ENCODE measurements at regions not wholly inside any gene's neighbourhood (a gene's known extent, or its start where the extent isn't known, plus 50 kb on each side); places are given as distances from the start of the nearest gene placed in this dataset.
"Not testable (repeated sequence)": the region's sequence is repeated elsewhere in the genome, so short reads cannot be mapped to it uniquely, and the experiment has no call there.

DNA sequence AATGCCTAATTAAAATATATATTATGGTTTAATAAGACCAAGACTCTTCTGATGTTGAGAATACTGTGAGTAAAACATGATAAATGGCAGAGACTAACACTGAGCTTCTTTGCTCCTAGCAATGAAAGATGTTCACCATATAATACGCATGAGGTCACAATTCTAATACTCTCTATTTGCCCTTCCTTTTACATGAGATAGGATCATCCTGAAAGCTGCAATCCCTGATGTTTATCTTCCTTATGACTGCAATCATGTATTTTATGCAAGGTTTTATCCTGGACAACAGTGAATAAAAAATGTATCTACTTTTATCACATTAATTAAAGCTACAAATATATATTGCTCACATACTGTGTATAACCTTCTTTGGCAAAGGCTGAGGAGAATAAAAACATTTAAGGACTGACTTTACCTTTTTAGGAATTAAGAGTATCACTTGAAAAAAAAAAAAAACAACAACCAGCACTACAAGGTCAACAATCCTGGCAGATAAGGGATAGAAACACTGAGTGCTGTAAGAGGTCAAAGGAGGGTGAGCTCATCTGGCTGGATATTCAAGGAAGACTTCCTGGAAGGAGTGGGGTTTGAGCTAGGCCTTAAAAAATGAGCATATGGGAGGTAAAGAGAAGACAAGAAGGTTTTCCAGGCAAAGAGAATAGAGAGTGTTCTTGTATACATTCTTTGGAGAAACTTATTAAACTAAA lies 99.9 kb downstream of the AREG start:
- no peak for DNase-seq (ENCODE audit: low read depth)

DNA sequence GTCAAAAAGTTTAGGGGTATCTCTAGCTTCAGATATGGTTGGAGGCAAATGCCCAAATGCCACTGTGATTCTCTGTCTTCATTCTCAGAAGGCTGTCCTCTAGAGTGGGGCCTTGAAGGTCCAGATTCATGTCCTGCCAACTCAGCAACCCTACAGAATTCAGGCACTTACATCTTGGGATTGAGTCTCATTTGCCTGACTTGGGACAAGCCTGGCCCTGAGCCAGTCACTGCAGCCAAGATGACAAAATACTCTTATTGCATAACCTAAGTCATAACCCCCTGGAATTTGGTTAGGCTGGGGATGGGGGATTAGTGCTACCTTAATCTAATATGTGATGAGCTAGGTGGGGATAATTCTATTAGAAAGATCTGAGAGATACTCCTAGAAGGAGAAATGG lies 100.5 kb downstream of the AREG start:
- DNase-seq (ENCODE audit: low read depth), result no peak

DNA sequence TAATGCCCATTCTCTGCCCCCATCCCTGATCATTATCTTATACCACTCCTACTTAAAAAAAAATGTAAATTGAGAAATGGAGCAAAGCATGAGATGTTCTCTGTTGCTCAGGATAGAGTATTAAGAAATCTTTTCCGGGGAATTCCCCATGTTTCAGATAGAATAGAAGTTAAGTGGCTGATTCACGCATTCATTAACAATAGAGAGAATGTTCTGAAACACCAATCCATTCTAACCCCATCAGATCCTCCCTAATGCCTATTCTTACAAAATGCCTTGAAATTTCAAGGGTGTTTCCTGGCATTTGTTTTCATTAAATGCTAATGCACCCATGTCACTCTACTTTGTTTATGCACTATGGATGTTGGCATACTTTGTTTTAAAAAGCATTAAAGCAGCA lies 101.1 kb downstream of the AREG start:
- DNase-seq (ENCODE audit: low read depth), result no peak

DNA sequence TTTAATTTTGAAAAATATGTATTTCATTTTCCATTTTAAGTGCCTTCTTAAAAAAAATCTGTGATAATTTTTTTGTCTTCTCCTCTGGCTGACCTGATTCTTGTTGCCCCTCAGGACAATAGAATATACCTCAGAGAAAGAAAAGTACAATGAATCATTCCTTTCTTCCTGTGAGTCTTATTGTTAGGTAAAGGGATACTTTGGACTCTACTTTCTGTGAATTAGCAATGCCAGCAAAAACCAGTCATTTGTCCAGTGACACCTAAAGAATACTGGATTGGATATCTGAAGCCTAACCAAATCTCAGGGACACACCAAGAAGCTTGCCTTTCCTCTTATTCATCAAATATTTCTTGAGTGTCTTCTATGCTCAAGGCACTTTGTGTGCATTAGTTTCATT lies 102.1 kb downstream of the AREG start:
- no peak for DNase-seq (ENCODE audit: low read depth)

DNA sequence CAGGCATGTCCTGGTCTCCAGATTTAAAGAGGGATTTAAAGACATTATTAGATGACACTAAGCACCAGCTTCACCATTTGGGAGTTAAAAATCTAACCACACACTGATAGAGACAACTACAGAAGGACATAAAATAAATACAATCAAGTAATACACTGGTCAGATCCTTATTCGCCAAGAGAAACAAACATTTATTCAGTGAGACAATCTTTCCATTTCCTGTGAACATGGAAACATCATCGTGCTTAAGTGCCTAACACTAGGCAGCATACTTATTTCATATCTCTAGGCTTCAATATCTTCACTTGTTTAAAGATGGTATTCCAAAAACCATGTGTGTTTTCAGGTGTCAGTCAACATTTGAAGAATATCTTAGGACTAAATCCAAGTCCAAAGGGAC lies 103.6 kb downstream of the AREG start:
- no peak for DNase-seq (ENCODE audit: low read depth)

DNA sequence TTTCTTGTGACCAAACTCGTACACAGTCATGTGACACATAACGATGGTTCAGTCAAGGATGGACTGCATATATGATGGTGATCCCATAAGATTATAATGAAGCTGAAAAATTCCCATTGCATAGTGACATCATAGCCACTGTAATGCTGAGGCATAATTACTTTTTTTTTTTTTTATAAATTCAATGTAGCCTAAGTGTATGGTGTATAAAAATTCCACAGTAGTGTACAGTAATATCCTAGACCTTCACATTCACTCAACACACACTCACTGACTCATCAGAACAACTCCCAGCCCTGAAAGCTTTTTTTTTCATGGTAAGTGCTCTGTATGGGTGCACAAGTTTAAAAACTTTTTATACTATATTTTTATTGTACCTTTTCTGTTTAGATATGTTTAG lies 105.0 kb downstream of the AREG start:
- no peak for DNase-seq (ENCODE audit: low read depth)

DNA sequence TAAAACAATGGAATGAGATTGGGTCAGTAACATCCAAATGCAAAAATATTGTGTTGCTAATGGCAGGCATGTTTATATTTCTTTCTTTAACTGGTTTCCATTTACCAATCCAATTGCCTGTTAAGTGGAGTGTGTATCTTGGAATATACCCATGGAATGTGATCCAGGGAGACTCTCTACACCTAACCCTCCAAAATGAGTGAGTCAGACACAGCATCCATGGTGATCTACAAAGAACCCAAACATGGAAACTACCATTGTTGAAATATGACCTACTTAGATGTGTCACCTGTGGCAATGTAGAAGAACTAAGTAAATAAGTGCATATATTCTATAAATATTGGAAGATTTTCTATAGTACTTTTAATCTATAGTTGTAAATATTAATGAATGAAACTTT lies 110.3 kb downstream of the AREG start:
- no peak for DNase-seq (ENCODE audit: low read depth)

DNA sequence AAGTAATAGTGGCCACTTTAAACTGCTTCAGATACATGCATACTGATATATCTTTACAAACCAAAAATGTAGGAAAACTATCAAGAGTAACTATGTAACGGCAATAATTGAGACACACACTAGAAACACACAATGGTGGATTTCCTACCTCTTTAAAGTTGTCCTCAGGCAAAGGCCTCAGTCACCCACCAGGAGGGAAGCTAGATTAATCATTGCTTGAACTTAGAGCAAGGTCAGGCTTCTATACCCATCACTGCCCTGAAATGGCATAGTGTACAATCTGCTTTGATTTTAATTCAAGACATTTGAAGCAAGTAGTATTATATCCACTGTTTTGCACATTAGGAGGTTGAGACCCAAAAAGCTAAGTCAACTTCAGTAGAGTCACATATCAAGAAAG lies 110.9 kb downstream of the AREG start:
- DNase-seq (ENCODE audit: low read depth), result no peak

DNA sequence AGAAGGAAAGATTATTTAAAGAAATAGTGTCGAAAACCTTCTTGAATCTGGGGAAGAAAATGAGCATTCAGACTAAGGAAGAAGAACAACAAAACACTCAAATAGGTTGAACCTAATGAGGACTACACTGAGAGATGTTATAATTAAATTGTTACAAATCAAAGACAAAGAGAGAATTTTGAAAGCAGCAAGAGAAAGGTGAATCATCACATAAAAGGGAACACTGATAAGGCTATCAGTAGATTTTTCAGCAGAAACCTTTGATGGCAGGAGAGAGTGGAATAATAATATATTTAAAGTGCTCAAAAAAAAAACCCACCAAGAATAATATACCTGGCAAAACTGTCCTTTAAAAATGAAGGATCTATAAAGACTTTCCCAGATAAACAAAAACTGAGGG lies 114.9 kb downstream of the AREG start:
- DNase-seq (ENCODE audit: low read depth), result no peak

DNA sequence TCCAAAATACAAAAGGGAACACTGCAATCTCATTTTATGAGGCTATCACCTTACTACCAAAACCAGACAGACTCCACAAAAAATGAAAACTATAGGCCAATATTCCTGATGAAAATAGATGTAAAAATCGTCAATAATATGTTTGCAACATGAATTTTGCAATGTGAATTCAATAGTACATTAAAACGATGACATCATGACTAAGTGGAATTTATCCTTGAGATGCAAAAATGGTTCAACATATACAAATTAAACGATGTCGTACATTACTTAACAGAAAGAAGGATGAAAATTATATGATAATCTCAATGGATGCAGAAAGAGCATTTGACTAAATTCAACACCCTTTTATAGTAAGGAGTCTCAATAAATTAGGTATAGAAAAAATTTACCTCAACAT lies 123.0 kb downstream of the AREG start:
- DNase-seq (ENCODE audit: low read depth), result no peak

DNA sequence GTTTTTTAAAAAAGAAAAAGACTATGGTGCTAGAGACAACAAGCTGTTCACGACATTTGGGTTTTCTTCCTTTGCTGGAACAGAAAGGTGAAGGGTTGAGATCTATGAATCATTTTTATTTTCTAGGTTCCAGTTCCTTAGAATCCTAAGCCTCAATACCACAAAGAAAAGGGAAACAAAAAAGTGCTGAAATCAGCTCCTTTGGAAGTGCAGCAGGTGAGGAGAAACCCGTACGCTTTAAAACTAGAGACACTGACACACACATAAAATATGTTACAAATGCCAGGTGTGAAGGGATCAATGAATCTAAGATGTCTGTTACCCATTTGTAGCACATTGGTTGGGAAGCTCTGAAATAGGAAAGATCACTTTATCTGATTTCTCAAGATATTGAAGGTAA lies 125.2 kb downstream of the AREG start:
- no peak for DNase-seq (ENCODE audit: low read depth)

DNA sequence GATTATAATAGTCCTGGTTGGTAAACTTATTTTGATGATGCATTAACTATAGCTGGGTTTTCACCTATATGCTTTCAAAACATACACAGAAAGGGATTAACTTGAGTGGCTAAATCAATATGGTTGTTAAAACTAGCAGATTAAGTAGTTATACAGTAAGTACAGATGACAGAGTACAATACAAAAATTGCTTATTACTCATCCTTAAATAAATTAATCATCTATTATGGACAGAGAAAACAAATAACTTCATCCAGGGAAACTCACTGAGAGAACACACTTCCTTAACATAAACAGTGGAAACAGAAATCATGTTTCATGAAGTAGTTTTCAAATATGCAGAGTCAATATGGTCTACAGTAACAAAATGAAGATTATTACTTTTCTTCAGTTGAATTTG lies 133.4 kb downstream of the AREG start:
- DNase-seq (ENCODE audit: low read depth), result no peak

DNA sequence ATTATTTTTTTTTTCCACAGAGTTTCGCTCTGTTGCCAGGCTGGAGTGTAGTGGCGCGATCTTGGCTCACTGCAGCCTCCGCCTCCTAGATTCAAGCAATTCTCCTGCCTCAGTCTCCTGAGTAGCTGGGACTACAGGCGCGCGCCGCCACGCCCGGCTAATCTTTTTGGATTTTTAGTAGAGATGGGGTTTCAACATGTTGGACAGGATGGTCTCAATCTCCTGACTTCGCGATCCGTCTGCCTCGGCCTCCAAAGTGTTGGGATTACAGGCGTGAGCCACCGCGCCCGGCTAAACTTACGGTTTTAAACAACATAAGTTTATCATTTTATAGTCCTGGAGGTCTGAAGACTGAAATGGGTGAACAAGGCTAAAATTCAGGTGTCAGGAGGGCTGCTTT lies 133.9 kb downstream of the AREG start:
- not testable (repeated sequence) for DNase-seq (ENCODE audit: low read depth)

DNA sequence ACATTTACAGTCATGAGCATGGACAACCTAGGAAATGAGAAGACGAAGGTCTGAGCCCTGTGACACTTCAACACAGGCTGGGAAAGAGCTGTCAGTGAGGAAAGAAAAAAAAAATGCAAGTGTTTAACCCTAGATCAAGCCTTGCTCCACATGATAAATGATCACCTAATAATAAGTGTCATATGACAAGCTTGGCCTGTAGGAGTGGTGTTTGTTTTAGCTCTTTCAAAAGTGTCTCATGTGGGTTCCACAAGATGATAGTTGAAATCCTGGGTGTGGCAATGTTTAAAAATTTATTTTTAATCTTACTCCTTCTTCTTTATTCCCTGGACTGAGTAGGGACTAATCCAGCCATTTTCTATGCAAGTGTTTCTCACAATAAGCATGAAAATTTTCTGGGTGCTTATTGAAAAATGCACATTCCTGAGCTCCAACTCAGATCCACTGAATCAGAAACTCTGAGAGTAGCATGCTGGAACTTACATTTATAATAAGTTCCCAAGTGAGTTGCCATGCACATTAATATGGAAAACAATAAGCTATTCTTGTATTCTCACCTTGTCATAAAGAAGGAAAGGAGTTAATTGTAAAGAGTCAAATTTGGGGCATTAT lies 138.3 kb downstream of the AREG start:
- peak; percentile 5 for DNase-seq (ENCODE audit: low read depth)

DNA sequence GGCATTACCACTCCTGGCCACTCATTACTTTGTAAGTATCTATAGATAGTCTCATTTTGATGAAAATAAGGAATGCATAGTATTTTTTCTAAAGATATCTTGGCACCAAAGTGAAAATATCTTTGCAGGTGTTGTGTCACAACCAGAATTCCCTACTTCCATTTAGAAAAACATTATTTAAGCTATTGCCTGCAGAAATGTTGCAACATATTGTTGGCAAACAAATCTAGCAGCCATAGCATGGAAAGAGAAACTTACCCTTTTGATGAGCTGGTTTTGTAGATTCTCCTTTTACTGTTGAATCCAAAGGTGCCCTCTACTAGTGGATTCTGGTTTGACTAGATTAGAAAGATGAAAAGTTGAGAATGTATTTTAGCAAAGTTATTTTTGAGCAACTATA lies 138.8 kb downstream of the AREG start:
- DNase-seq (ENCODE audit: low read depth), result no peak

DNA sequence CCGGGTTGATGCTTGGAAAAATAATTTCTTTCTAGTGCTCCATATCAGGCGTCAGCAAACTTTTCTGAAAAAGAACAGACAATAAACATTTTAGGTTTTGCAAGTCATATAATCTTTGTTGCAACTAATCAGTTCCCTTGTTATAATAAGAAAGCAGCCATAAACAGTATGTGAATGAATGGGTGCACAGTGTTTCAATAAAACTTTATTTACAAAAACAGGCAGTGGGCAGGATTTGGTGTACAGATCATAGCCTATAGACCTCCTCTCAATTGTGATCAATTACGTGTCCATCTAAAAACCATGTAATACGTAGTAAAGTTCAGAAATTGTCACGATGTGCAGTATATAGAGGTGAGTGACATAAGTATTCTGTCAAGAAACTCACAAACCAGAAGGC lies 143.4 kb downstream of the AREG start:
- no peak for DNase-seq (ENCODE audit: low read depth)

DNA sequence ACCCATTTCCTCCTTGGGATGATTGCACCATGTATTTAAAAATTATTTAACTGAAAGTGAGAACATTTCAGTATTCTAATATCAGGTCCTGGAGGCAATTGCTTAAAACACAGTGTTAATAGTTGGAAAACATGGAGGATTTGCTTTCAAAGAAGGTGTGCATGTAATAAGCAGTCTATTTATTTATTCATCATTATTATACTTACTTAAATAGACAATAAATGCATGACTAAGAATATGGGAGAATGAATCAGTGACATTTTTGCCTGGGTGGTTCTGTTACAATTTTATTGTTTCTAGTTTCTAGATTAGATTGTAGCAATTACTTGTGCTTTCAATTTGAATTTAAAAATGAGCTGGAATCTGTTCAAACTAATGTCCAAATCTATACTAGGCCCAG lies 145.5 kb downstream of the AREG start:
- DNase-seq (ENCODE audit: low read depth), result no peak

DNA sequence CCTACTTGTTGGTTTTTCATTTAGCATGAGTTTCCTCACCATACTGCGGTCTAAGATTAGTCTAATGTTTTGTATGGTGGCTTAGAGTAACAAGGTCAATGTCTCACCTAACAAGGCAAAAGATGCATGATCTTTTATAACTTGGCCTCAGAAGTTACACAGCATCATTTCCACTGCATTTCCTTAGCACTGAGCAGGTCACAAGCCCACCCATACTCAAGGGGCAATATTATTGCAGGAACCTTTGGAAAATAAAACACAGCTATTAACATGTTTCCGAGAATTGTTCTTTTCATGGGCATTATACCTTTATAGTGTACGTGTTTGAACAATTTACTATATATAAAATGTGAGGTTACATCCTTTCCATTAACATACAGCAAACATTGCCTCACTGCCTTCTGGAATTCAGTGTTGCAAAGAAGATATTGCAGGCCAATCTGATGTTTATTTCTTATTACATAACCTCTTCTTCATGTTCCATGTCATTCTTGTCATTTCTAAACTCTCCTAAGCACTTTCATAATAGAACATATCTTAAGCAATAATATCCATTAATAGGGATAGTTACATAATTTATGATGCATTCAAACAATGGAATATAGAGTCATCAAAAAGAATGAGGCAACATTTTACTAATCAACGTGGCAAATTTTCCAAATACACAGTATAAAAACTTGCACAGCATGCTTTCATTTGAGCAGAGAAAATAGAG lies 153.8 kb downstream of the AREG start:
- DNase-seq (ENCODE audit: low read depth), result no peak

DNA sequence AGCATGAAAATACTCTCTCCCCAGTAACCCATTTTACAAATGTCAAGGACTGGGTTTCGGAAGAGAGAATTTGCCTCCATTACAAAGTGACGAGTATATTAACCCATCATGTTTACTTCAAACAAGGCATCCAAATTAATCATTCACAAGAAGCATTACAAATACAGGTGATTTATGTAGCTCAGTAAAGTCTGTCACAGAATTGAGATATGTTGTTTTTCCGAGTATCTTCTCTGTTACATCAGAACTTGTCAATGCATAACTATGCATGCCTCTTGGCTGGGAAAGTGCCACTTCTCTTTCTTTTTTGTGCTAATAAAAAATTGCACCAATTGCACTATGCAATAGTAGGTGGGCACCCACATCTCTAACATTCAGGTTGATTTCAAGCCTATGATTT lies 158.2 kb downstream of the AREG start:
- no peak for DNase-seq (ENCODE audit: low read depth)

DNA sequence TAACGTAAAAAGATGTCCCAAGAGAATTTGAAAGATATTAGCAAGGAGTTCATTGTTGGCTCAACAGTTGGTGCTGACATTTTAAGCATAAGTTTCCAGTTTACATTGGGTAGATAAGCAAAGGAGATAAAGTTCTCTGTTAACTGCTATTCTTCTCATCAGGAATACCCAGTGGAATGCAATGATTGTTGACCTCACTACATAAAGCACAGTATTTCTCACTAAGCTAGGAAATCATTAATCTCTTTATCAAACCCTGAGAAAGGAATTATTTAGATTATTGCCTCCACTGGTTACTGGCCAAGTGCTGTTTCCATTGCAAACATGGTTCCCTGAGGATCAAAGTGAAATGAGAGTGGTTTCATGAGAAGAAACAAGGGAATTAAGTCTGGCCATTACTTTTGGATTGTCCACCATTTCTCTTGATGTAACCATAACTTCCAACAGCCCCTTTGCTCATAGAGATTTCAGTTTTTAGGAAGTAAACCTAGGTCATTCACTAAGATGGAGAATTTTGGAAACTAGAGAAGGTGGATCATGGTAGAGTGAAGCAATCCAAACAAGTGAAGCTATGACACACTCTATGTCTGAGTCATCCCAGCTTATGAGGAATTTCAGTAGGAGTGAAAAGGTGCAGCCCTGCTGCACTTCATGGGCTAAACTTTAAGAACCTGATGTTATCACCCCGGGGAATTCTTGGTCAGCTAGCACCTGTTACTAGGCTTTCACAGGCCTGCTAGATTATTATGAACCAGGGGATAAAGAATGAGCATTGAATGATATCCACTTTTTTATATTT lies 163.4 kb downstream of the AREG start:
- DNase-seq (ENCODE audit: low read depth), result no peak

DNA sequence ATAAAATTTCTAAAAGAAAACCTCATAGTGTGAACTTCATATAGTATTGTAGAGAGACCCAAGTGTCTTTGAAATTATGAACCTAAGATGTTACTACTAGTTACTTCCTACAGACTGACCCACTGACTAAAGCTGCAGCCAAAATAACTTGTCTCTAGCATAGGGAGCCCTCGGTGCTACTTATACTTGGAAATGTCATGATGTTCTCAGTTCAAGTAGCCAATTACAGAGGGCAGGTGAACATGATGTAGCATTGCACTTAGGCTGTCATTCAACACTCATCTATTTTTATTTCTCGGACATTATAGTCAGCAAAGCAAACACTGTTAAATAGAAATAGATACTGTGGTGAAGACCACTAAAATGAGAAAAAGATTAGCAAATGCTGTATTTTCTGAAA lies 165.6 kb downstream of the AREG start:
- no peak for DNase-seq (ENCODE audit: low read depth)

DNA sequence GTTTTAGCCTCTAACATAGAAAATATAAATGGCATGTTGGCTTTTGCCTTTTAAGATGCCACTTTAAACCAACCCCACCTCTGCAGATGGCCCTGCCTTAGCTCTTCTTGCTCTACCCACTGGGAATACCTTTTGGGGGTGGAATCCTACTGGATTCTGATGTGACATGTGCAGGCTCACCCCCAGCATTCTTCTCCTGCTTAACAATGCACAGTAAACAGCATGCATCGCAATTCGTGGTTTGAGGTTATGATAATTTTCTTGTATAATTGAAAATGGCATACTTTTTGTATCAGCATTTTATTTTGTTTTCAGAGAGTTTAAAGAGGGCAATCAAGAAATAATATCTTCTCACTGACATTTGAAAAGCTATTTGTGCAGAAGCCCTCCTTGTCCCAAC lies 167.9 kb downstream of the AREG start:
- no peak for DNase-seq (ENCODE audit: low read depth)

DNA sequence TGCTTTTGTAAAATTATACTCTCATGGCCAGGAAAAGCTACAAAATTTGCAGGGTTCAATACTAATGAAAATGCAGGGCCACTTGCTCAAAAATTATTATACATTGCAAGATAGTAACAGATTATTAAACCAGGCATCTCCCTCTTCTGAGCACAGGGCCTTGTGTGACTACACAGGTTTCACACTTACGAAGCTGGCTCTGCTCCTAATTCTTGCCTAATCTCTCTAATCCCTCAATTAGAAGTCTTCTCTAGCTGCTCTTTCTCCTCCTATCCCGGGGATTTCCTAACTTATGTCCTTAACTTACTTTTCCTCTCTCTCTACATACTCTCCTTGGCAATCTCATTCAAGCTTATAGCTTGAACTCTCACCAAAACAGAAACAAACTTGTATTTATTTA lies 168.3 kb downstream of the AREG start:
- no peak for DNase-seq (ENCODE audit: low read depth)
